CD4-positive, alpha-beta T cell (primary cell): ENCODE measurements at regions not wholly inside any gene's neighbourhood (a gene's known extent, or its start where the extent isn't known, plus 50 kb on each side); places are given as distances from the start of the nearest gene placed in this dataset.

Source experiments
- ATAC-seq: fragments of 200-7000 bp; cut with Tn5 transposase; one replicate; pipeline ENCODE4 v1.10.0; 2022; ENCODE audit warnings: mild to moderate bottlenecking; ENCODE audit not compliant: poor library complexity
- CTCF ChIA-PET: fragments of 350-600 bp; sonication (Branson Sonifier 250); formaldehyde crosslinking; loops from one replicate; lab custom pipeline; 2021; ENCODE audit warnings: antibody characterized with exemption, inconsistent platforms; lab: Charles Lee
- POLR2A ChIA-PET: fragments of 350-600 bp; sonication (Branson Sonifier 250); formaldehyde crosslinking; loops from one replicate; lab custom pipeline; 2021; ENCODE audit warnings: antibody characterized with exemption, inconsistent platforms; lab: Charles Lee
- DNase-seq, 14 experiments: peaks; one replicate each; pipeline ENCODE4 v3.0.0-alpha.2; 2013 to 2020; ENCODE audit warnings: mixed read lengths in 2 of 14
- H3K27ac ChIP-seq, 2 donors: one replicate each; pipeline versions ENCODE4 v1.5.1 to v1.7.0; 2013; ENCODE audit warnings: low read length in 2 of 2, low read depth in 1 of 2, mild to moderate bottlenecking in 1 of 2
- H3K27me3 ChIP-seq, 2 experiments: 1 replicate in 1 of 2; 2 replicates in 1 of 2; pipeline versions ENCODE4 v1.6.1 to v1.7.0; 2013; ENCODE audit warnings: low read length in 2 of 2, control low read depth in 1 of 2, mild to moderate bottlenecking in 1 of 2, moderate library complexity in 1 of 2; ENCODE audit not compliant: insufficient read depth in 2 of 2, control insufficient read depth in 1 of 2
- H3K36me3 ChIP-seq: one replicate; pipeline ENCODE4 v1.6.1; 2013; ENCODE audit warnings: low read length, control low read depth; ENCODE audit not compliant: insufficient read depth
- H3K4me1 ChIP-seq: one replicate; pipeline ENCODE4 v1.6.1; 2013; ENCODE audit warnings: low read length, control low read depth; ENCODE audit not compliant: insufficient read depth
- H3K4me3 ChIP-seq: one replicate; pipeline ENCODE4 v1.5.1; 2013; ENCODE audit warnings: mild to moderate bottlenecking, low read length, moderate library complexity
- H3K9me3 ChIP-seq, 2 experiments: 1 replicate in 1 of 2; 2 replicates in 1 of 2; pipeline versions ENCODE4 v1.6.1 to v1.7.0; 2013; ENCODE audit warnings: low read length in 2 of 2, mild to moderate bottlenecking in 2 of 2, control low read depth in 1 of 2, moderate library complexity in 1 of 2; ENCODE audit not compliant: control insufficient read depth in 1 of 2, insufficient read depth in 1 of 2
- H3K27ac Mint-ChIP-seq: one replicate; pipeline ENCODE4 v1.8.0; 2020; ENCODE audit warnings: mixed read lengths
- H3K27me3 Mint-ChIP-seq: one replicate; pipeline ENCODE4 v1.8.0; 2021; ENCODE audit warnings: mixed read lengths
- H3K36me3 Mint-ChIP-seq: one replicate; pipeline ENCODE4 v1.8.0; 2021; ENCODE audit warnings: low read depth, mixed read lengths
- H3K4me1 Mint-ChIP-seq: one replicate; pipeline ENCODE4 v1.8.0; 2021; ENCODE audit warnings: low read depth, mixed read lengths
- H3K4me3 Mint-ChIP-seq: one replicate; pipeline ENCODE4 v1.8.0; 2020; ENCODE audit warnings: mild to moderate bottlenecking, mixed read lengths
- H3K9me3 Mint-ChIP-seq: one replicate; pipeline ENCODE4 v1.8.0; 2020; ENCODE audit warnings: mixed read lengths
- intact Hi-C, 2 experiments: fragments of 100-400 bp; cut with DNase I in 1 of 2; cut with micrococcal nuclease in 1 of 2; formaldehyde crosslinking; loops; one replicate each; pipeline versions ENCODE4 v1.15.1 to v1.9.0; 2023 to 2025; cut with DNase I, micrococcal nuclease
- TF ChIP-seq, protein P1 (sequence below): fragments of 200-600 bp; IDR thresholded peaks from one replicate; pipeline ENCODE4 v1.8.0; 2022; ENCODE audit warnings: antibody characterized with exemption, mild to moderate bottlenecking

DNA sequence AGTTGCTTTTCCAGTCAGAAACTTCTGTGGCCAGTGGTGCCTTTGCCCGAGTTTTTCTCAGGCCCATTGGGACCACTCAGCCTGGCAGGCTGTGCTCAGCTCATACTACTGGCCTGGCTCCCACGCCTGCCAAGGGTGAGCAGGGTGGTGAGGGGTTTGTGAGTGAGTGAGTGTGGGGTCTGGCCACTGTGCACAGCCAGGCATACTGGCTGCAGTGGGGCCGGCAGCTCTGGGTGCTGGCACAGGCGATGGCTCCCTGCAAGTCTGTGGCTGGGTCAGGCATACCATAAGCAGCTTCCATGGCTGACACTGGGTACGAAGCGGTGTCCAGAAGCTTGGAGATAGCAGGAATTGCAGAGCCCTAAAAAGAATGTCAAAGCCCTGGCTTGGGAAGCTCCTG lies 161.0 kb downstream of the SLITRK6 start:
- ChIA-PET CTCF (no interaction called here), POLR2A (no interaction called here)
- Mint-ChIP-seq H3K36me3 (no peaks in the 10 kb centered on the region), H3K27ac (no peak overlapping the region), H3K4me3 (no peak overlapping the region), H3K9me3 (no peaks in the 10 kb centered on the region), H3K4me1 (no peaks in the 10 kb centered on the region), H3K27me3 (no peaks in the 10 kb centered on the region)
- intact Hi-C loops, result no loop called here
- TF ChIP-seq, protein P1, sequence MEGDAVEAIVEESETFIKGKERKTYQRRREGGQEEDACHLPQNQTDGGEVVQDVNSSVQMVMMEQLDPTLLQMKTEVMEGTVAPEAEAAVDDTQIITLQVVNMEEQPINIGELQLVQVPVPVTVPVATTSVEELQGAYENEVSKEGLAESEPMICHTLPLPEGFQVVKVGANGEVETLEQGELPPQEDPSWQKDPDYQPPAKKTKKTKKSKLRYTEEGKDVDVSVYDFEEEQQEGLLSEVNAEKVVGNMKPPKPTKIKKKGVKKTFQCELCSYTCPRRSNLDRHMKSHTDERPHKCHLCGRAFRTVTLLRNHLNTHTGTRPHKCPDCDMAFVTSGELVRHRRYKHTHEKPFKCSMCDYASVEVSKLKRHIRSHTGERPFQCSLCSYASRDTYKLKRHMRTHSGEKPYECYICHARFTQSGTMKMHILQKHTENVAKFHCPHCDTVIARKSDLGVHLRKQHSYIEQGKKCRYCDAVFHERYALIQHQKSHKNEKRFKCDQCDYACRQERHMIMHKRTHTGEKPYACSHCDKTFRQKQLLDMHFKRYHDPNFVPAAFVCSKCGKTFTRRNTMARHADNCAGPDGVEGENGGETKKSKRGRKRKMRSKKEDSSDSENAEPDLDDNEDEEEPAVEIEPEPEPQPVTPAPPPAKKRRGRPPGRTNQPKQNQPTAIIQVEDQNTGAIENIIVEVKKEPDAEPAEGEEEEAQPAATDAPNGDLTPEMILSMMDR, result no peak
- DNase-seq, result no peak
- no peaks in the 10 kb centered on the region for H3K4me1 ChIP-seq
- H3K9me3 ChIP-seq, result peaks cover 0 to 17% of the 10 kb centered on the region in 2 experiments
- no peaks in the 10 kb centered on the region for H3K27me3 ChIP-seq
- no peak for ATAC-seq
- no peaks in the 10 kb centered on the region for H3K36me3 ChIP-seq
- no peak overlapping the region for H3K27ac ChIP-seq
- H3K4me3 ChIP-seq, result no peak overlapping the region

DNA sequence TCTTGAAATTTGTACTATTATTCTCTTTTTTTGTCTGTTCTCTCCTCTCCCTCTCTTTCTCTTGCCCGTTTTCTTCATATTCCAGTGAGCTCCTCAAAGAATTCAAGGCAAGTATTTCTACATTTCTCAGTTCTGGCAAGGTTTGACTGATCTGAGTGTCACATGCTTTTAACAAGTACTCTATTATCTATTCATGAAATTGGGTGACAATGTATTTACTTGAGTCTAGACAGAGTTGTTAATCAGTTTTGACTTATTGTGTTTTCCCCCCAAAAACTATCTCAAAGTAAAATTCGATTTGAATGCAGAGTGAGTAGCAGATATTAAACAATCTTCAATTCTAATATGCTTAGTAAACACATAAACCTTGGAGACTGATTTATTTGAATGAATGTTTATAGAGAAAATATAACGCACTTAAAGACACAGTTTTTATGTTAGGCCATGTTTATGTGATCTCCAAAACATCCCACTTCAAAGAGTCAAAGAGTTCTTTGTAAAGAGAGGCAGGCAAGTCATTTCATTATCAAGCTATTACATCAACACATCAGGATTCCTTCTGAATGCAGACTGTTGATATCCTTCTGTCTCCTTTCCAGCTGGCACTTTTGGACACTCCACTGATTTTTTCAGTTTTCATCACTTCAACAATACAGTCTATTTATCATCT lies 166.6 kb downstream of the SLITRK6 start:
- ATAC-seq, result no peak
- Mint-ChIP-seq H3K36me3 (no peaks in the 10 kb centered on the region), H3K4me3 (no peak overlapping the region), H3K9me3 (no peaks in the 10 kb centered on the region), H3K27me3 (no peaks in the 10 kb centered on the region), H3K4me1 (no peaks in the 10 kb centered on the region), H3K27ac (no peak overlapping the region)
- no peak for DNase-seq
- H3K27ac ChIP-seq, result no peak overlapping the region
- no peak overlapping the region for H3K4me3 ChIP-seq
- H3K36me3 ChIP-seq, result no peaks in the 10 kb centered on the region
- peaks cover 0 to 5% of the 10 kb centered on the region in 2 experiments for H3K9me3 ChIP-seq
- CTCF ChIA-PET, result no interaction called here
- intact Hi-C loops, result no loop called here
- H3K27me3 ChIP-seq, result no peaks in the 10 kb centered on the region
- no peaks in the 10 kb centered on the region for H3K4me1 ChIP-seq
- TF ChIP-seq, protein P1, result no peak
- POLR2A ChIA-PET, result no interaction called here

DNA sequence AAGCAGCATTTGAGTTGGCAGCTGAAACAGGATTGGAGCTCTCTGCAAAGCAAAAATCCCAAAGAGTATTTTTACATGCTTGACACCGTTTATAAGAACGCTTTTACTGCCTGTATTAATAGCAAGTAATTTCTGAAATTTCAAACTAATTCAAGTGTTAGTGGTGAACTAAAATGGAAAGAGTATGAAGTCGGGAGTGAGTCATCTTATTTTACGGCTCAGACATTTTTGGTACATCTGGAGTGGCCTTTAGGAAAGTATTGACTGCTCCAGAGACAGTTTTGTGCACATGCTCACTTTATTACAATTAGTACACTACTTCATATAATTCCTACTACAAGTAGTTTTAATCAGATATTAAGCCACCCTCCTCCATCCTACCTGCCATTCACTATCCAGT lies 167.4 kb downstream of the SLITRK6 start:
- Mint-ChIP-seq H3K36me3 (no peaks in the 10 kb centered on the region), H3K27me3 (no peaks in the 10 kb centered on the region), H3K9me3 (no peaks in the 10 kb centered on the region), H3K4me1 (no peaks in the 10 kb centered on the region), H3K4me3 (no peak overlapping the region), H3K27ac (no peak overlapping the region)
- H3K27me3 ChIP-seq, result no peaks in the 10 kb centered on the region
- no peak for DNase-seq
- no peak overlapping the region for H3K4me3 ChIP-seq
- peaks cover 0 to 5% of the 10 kb centered on the region in 2 experiments for H3K9me3 ChIP-seq
- ChIA-PET CTCF (no interaction called here), POLR2A (no interaction called here)
- no peaks in the 10 kb centered on the region for H3K4me1 ChIP-seq
- H3K36me3 ChIP-seq, result no peaks in the 10 kb centered on the region
- intact Hi-C loops, result no loop called here
- TF ChIP-seq, protein P1, result no peak
- no peak overlapping the region for H3K27ac ChIP-seq
- no peak for ATAC-seq
